CD4-positive, alpha-beta T cell treated with Interleukin-15 for 1 hour (primary cell): ENCODE measurements at regions not wholly inside any gene's neighbourhood (a gene's known extent, or its start where the extent isn't known, plus 50 kb on each side); places are given as distances from the start of the nearest gene placed in this dataset.

Experiments
- DNase-seq: peaks from one replicate; pipeline ENCODE4 v3.0.0-alpha.2; 2020

DNA sequence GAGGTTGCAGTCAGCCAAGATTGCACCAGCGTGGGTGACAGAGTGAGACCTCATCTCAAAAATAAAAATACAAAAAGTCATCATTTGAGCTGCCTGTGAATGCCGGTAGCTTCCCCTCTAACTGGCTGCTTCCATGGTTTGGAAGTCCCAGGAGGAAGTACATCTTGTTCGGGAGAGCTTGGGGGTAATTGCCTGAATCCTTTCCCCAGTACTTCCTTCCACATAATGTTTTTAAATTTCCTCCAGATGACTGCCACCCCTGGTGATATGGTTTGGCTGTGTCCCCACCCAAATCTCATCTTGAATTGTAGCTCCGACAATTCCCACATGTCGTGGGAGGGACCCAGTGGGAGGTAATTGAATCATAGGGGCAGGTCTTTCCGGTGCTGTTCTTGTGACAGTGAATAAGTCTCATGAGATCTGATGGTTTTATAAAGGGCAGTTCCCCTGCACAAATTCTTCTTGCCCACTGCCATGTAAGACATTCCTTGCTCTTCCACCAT, 87.2 kb downstream of the SPRING1 start:
- no peak for DNase-seq

GRCh38 chr12:116650062-116650461, 87.8 kb downstream of the SPRING1 start:
- no peak for DNase-seq

DNA sequence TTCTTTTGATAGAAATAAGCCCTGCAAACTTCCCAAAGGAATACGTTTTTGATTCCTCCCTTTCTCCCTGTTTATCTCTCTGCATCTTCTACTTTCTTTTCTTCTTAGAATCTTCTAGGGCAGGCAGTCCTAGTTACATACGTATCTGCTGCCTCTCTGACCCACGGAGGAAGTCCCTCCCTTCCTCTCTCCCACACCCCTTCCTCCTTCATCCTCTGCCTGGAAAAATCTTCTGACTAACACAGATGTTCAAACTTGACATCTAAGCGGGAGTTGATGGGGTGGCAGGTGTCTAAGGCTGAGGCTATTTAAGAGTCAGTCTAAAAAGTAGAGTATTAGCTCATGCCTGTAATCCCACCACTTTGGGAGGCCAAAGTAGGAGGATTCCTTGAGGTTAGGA, 88.6 kb downstream of the MAP1LC3B2 start:
- no peak for DNase-seq

GRCh38 chr12:116646901-116647300, 87.7 kb downstream of the MAP1LC3B2 start:
- no peak for DNase-seq

- DNase-seq: no peak
Measured at GRCh38 chr12:116644806-116645205, 85.6 kb downstream of the MAP1LC3B2 start.

- no peak for DNase-seq
Measured at GRCh38 chr12:116642683-116643082, 83.5 kb downstream of the MAP1LC3B2 start.

DNA sequence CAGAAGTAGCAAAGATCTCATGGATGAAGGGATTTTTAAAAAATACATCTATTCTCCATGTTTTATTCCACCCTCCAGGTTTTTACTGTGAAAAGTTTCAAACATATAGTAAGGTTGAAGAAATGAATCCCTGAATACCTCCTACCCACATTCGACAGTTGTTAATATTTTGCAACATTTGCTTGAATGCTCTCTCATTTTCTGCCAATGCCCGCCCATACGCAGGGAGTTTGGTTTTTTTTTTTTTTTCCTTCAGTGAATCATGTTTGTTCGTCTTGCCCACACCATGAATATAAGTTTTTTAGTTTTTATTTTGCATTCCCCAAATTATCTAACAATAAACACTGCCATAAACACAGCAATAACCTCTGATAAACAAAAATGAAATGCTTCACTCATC, 82.9 kb downstream of the MAP1LC3B2 start:
- no peak for DNase-seq

DNA sequence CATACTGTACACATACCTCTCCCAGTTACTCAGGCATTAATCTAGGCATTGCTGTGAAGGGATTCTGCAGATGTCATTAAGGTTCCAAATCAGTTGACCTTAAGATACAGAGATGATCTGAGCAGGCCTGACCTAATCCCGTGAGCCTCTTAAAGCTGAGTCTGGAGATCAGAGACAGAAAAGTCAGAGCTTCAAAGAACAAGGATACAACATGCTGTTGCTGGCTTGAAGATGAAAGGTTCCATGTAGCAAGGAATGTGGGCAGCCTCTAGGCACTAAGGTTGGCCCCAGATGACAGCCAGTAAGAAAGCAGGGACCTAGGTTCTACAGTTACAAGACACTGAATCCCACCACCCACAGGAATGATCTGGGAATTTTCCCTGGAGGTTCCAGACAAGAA, 81.1 kb downstream of the MAP1LC3B2 start:
- no peak for DNase-seq

DNA sequence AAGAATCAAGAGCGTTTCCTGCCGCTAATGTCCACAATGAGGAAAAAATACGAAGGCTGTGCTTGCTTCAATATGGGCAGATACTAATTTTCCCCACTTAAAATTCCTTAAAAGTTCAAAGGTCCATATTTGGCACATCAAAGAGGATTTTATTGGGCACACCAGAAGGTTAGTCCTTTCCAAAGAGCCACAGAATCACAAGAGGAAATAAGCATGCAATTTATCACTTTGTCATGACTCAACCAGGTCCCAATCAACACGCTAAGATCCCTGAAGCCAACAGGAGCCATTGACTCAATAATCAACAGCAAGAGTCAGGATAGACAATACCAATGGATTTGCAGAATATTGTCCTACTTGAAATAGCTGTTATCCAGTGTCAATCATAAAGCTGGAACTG, 80.6 kb downstream of the MAP1LC3B2 start:
- no peak for DNase-seq

GRCh38 chr12:116638376-116638775, 79.2 kb downstream of the MAP1LC3B2 start:
- no peak for DNase-seq

DNA sequence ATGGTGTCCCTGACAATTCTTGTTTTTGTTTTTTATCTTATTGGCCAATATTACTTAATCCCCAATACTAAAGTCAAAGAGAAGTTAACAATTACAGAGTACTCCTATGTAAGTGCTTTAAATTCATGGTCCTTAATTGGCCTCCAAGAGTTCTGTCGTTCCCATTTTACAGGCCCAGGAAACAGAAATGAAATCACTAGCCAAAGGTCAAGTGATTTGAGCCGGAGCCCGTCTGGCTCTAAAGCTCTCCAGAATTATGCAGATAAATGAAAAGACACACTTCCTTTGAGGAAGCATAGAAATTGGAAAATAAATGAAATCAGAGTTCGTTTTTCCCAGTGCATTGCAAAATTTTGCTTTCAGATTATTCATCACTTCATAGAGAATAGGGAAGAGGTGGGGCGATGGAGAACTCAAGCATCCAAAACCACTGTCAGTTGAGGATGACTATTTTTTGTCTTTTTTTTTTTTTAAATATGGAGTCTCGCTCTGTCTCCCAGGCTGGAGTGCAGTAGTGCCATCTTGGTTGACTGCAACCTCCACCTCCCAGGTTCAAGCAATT, 78.5 kb downstream of the MAP1LC3B2 start:
- DNase-seq: no peak

DNA sequence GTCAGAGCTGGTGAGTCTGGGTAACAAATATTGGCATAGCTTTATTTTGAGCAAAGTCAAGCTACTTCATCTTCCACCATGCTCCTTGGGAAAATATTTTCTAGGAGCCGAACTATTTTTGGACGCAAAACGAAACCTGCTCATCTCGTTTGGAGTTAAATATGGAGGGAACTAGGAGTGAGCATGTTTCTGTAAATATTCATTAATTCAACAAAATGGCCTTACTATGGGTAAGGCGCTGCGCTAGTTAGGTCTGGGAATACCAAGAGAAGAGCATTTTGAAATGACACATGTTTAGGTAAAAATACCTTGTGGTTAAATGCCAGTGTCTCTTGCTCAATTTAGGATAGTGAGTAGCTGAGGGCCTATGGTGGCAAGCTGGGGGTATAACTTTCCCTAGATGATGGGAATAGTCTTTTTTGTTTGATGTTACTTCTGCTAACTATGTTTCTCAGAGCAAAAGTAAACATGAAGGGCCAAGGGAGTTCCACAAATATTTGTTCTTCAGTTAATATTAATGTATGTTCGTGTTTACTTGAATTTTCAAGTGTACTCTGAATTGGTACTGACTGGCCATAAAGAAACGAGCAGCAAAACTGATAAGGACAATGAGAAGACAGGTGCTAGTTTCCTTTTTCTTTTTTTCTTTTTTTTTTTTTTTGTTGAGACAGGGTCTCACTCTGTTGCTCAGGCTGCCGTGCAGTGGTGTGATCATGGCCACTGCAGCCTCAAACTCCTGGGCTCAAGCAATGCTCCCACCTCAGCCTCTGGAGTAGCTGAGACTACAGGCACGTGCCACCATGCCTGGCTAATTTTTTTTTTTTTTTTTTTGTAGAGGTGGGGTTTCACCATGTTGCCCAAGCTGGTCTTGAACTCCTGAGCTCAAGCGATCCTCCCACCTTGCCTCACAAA, 77.7 kb downstream of the MAP1LC3B2 start:
- no peak for DNase-seq

- DNase-seq: no peak
Measured at GRCh38 chr12:116635487-116635886, 76.3 kb downstream of the MAP1LC3B2 start.

DNA sequence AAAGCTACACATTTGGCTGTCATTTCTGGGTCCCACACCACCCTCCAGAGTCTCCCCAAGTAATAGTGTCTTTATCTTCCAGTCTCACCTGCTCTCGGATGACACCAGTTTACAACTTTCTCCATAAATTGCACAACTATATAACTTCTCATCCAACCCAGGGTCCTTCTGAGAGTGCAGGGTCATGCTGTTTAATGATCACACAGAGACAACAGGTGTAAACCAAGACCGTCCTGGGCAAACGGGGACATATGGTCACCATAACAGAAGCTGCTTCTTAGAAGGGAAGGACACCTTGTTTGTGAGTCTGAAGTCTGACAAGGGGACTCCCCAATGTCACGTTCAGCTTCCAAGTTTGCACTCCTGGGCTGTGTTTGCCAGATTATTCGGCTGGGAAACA, 74.3 kb downstream of the MAP1LC3B2 start:
- DNase-seq: no peak

DNA sequence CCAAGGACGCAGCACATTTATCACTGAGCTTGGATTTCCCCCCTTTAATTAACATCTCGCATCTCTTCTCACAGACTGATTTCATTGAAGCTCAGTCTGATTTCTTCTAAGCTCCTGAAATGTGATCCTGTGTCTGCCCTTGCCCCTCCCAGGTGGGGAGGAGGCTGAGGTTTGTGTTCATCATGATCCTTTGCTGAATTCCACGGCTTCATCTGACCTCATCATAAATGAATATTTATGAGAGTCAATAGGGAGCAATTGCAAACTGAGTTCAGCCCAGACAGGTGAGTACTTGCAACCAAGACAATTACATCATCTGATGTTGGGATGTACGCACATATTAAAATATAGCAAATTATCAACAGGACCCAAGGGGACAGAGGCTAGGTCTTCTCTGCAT, 72.4 kb downstream of the MAP1LC3B2 start:
- DNase-seq: no peak

DNA sequence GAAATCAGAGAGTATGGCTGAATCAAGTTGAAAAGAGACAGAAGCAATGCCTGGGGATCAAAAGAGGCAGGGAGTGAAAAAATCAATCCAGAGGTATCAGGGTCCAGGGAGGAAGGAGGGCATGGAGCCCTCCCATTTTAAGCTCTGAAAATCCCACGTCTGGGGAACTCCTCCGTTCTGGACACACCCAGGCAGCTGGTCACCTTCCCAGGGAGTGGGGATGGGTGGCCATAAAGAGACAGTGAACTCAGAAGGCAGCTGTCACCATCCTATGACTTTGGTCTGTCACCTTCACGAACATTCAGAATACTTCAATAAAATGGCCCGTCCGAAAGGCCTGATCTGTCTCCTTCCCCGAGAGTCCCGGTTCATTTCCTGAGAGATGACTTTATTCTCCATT, 71.6 kb downstream of the MAP1LC3B2 start:
- no peak for DNase-seq

DNA sequence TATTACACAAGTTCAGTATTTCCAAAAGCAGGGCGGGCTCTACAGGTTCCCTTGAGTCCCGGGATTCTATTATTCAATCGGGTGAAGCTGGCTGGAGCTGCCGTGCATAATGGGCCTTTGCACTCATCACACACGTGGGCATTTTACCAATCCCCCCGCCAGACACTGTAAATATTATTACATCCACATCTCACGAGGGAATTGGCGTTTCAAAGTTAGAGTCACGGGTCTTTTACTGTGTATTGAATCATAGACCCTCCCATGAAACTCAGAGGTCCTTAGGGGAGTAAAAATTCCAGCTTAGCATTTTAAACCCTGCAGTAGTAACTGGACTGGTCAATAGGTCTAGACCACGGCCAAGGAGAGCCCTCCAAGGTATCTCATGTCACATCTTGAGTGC, 70.3 kb downstream of the MAP1LC3B2 start:
- DNase-seq: no peak

DNA sequence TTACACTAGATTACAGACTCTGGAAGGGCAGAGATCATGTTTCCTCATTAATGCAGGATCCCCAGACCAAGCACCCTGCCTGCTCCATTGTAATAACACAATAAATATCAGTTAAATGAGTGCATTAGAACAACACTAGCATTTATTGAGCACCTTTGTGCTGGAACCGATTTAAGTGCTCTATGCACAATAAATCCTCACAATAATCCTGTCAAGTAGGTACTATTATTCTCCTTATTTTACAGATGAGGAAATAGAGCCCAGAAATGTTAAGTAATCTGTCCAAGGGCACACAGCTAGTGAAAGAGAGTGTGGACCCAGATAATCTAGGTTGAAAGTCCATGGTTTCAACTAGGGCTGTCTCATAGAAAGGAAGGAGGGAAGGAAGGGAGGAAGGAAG, 69.8 kb downstream of the MAP1LC3B2 start:
- no peak for DNase-seq

GRCh38 chr12:116628450-116628793, 69.2 kb downstream of the MAP1LC3B2 start:
- DNase-seq: no peak
